HuH-7.5 (cell line): ENCODE measurements at regions not wholly inside any gene's neighbourhood (a gene's known extent, or its start where the extent isn't known, plus 50 kb on each side); places are given as distances from the start of the nearest gene placed in this dataset.

ENCODE experiments used
- DNase-seq: peaks from one replicate; pipeline ENCODE4 v3.0.0; 2011; ENCODE audit warnings: low spot score

- no peak for DNase-seq
Observed at GRCh38 chr12:44961887-44962286, 85.8 kb upstream of the NELL2 start.

GRCh38 chr12:44960856-44961255 is 84.7 kb upstream of the NELL2 start:
- no peak for DNase-seq

GRCh38 chr12:44960423-44960822 is 84.3 kb upstream of the NELL2 start:
- DNase-seq: no peak

- no peak for DNase-seq
Observed at GRCh38 chr12:44947163-44947562, 71.0 kb upstream of the NELL2 start.

GRCh38 chr12:44942714-44943113 is 66.6 kb upstream of the NELL2 start:
- no peak for DNase-seq

- peak; percentile 9 for DNase-seq
Observed at GRCh38 chr12:44930972-44931600, 55.0 kb upstream of the NELL2 start.

GRCh38 chr12:44929236-44929885 is 53.2 kb upstream of the NELL2 start:
- no peak for DNase-seq
